ENCODE measurements at regions not wholly inside any gene's neighbourhood (a gene's known extent, or its start where the extent isn't known, plus 50 kb on each side); places are given as distances from the start of the nearest gene placed in this dataset.

DNA sequence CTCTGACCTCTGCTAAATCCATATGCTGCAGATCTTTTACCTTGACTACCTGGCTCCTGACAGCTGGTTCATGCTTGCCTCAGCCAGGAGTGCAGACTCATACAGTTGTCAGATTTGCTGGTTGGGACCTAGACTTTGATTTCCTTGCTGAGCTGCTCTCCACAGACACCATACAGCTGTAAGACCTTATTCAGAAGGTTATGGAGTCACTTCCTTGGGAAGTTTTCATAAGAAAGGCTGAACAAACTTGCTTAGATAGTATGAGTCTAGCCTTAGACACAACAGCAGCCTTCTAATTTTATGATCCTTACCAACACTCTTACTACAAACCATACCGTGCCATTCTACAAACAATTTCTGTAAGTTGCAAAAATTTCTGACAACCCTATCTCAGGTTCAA, 102.9 kb downstream of the EDN1 start:
- Histone ChIP-seq H3K27me3 (replicated peaks in 2 of 5; ENCODE audit: control insufficient read depth in 4 of 5, insufficient read depth in 5 of 5, low read length in 4 of 5) (no peaks in the 10 kb centered on the region), H3K27ac (ENCODE audit: insufficient read depth in 1 of 2, low read depth in 1 of 2, low read length in 2 of 2, poor library complexity in 1 of 2, severe bottlenecking in 2 of 2) (no peak overlapping the region), H3K9me3 (ENCODE audit: control extremely low read depth in 1 of 5, control insufficient read depth in 4 of 5, insufficient read depth in 2 of 5, low read depth in 1 of 5, low read length in 4 of 5) (no peaks in the 10 kb centered on the region), H3K36me3 (ENCODE audit: control insufficient read depth in 4 of 4, insufficient read depth in 4 of 4, low read length in 3 of 4) (no peaks in the 10 kb centered on the region), H3K4me1 (ENCODE audit: control extremely low read depth in 1 of 4, control insufficient read depth in 4 of 4, insufficient read depth in 4 of 4, low read length in 3 of 4) (peaks cover 0 to 2% (median 0%) of the 10 kb centered on the region in 4 experiments), H3K4me3 (ENCODE audit: control insufficient read depth in 1 of 7, extremely low read depth in 1 of 7, insufficient read depth in 4 of 7, low read depth in 2 of 7, low read length in 6 of 7) (no peak overlapping the region)
- ChIA-PET CTCF (no interaction called here), POLR2A (no interaction called here)
- no CpG with 5 or more reads among the region's 1 CpG for WGBS (ENCODE audit: insufficient coverage)
- no peak for DNase-seq

- H3K4me1 ChIP-seq (ENCODE audit: control extremely low read depth in 1 of 4, control insufficient read depth in 4 of 4, insufficient read depth in 4 of 4, low read length in 3 of 4): peaks cover 0 to 2% (median 0%) of the 10 kb centered on the region in 4 experiments
- no peaks in the 10 kb centered on the region for H3K9me3 ChIP-seq (ENCODE audit: control extremely low read depth in 1 of 5, control insufficient read depth in 4 of 5, insufficient read depth in 2 of 5, low read depth in 1 of 5, low read length in 4 of 5)
- no peaks in the 10 kb centered on the region for H3K27me3 ChIP-seq (replicated peaks in 2 of 5; ENCODE audit: control insufficient read depth in 4 of 5, insufficient read depth in 5 of 5, low read length in 4 of 5)
- CTCF ChIA-PET: interaction anchor here (0.9 to 1.2 kb wide), 2 partner anchors 209 to 215 kb away, joined by 3 to 4 read pairs; no protein-coding TSS in a partner anchor
- H3K4me3 ChIP-seq (ENCODE audit: control insufficient read depth in 1 of 7, extremely low read depth in 1 of 7, insufficient read depth in 4 of 7, low read depth in 2 of 7, low read length in 6 of 7): no peak overlapping the region
- DNase-seq: no peak
- WGBS (ENCODE audit: insufficient coverage): 100% methylated on average over 2 of the region's 3 CpGs
- POLR2A ChIA-PET: no interaction called here
- H3K36me3 ChIP-seq (ENCODE audit: control insufficient read depth in 4 of 4, insufficient read depth in 4 of 4, low read length in 3 of 4): no peaks in the 10 kb centered on the region
- H3K27ac ChIP-seq (ENCODE audit: insufficient read depth in 1 of 2, low read depth in 1 of 2, low read length in 2 of 2, poor library complexity in 1 of 2, severe bottlenecking in 2 of 2): no peak overlapping the region
These were observed 104.0 kb downstream of the EDN1 start for GRCh38 chr6:12394170-12394569.

GRCh38 chr6:12395898-12396297, 105.7 kb downstream of the EDN1 start:
- peak; percentile 1 to 31 (median 24) for DNase-seq
- no CpG with 5 or more reads among the region's 3 CpGs for whole genome bisulfite sequencing (ENCODE audit: insufficient coverage)
- H3K27ac ChIP-seq (ENCODE audit: insufficient read depth in 1 of 2, low read depth in 1 of 2, low read length in 2 of 2, poor library complexity in 1 of 2, severe bottlenecking in 2 of 2): no peak overlapping the region
- no peaks in the 10 kb centered on the region for H3K36me3 ChIP-seq (ENCODE audit: control insufficient read depth in 4 of 4, insufficient read depth in 4 of 4, low read length in 3 of 4)
- no peaks in the 10 kb centered on the region for H3K27me3 ChIP-seq (replicated peaks in 2 of 5; ENCODE audit: control insufficient read depth in 4 of 5, insufficient read depth in 5 of 5, low read length in 4 of 5)
- H3K4me1 ChIP-seq (ENCODE audit: control extremely low read depth in 1 of 4, control insufficient read depth in 4 of 4, insufficient read depth in 4 of 4, low read length in 3 of 4): no peaks in the 10 kb centered on the region
- ChIA-PET POLR2A (no interaction called here), CTCF (interaction anchor here (0.6 to 2.0 kb wide), 6 partner anchors 28 to 240 kb away, joined by 3 to 7 read pairs (median 4); no protein-coding TSS in a partner anchor)
- no peak overlapping the region for H3K4me3 ChIP-seq (ENCODE audit: control insufficient read depth in 1 of 7, extremely low read depth in 1 of 7, insufficient read depth in 4 of 7, low read depth in 2 of 7, low read length in 6 of 7)
- H3K9me3 ChIP-seq (ENCODE audit: control extremely low read depth in 1 of 5, control insufficient read depth in 4 of 5, insufficient read depth in 2 of 5, low read depth in 1 of 5, low read length in 4 of 5): peaks cover 0 to 2% (median 0%) of the 10 kb centered on the region in 5 experiments

- ChIA-PET POLR2A (no interaction called here), CTCF (no interaction called here)
- no peak overlapping the region for H3K27ac ChIP-seq (ENCODE audit: insufficient read depth in 1 of 2, low read depth in 1 of 2, low read length in 2 of 2, poor library complexity in 1 of 2, severe bottlenecking in 2 of 2)
- no peaks in the 10 kb centered on the region for H3K36me3 ChIP-seq (ENCODE audit: control insufficient read depth in 4 of 4, insufficient read depth in 4 of 4, low read length in 3 of 4)
- peaks cover 0 to 2% (median 0%) of the 10 kb centered on the region in 5 experiments for H3K9me3 ChIP-seq (ENCODE audit: control extremely low read depth in 1 of 5, control insufficient read depth in 4 of 5, insufficient read depth in 2 of 5, low read depth in 1 of 5, low read length in 4 of 5)
- H3K4me3 ChIP-seq (ENCODE audit: control insufficient read depth in 1 of 7, extremely low read depth in 1 of 7, insufficient read depth in 4 of 7, low read depth in 2 of 7, low read length in 6 of 7): no peak overlapping the region
- WGBS (ENCODE audit: insufficient coverage): 90% methylated on average over 2 of the region's 3 CpGs
- no peaks in the 10 kb centered on the region for H3K27me3 ChIP-seq (replicated peaks in 2 of 5; ENCODE audit: control insufficient read depth in 4 of 5, insufficient read depth in 5 of 5, low read length in 4 of 5)
- DNase-seq: no peak
- H3K4me1 ChIP-seq (ENCODE audit: control extremely low read depth in 1 of 4, control insufficient read depth in 4 of 4, insufficient read depth in 4 of 4, low read length in 3 of 4): no peaks in the 10 kb centered on the region
These were observed 111.0 kb downstream of the EDN1 start for GRCh38 chr6:12401200-12401599.

DNA sequence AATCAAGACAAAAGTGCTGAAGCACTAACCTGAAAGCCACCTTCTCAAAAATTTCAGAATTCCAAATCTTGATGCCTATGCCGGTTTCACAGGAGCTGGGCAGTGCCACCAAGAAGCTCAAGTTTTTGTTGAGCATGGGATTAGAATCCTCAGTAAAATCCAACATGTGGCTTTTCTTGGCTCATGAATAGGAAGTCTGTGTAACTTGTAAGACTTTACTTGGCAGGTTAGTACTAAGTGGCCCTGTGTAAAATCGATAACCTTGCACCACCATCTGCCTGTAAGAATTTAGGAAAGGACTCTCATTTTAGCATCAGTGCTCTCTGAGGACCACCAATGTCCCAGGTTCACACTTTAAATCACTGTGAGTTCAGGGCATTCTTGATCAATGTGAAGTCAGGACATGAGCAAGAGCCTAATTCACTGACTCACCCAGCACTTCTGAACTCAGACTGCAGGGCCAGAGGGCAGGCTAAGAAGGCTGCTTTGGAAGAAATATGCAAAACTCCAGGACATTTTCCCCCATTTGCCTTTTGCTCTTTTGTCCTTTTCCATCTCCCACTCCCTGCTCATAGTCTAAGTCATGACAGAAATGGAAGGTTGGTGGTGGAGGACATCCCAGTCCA, 113.2 kb downstream of the EDN1 start:
- H3K4me1 ChIP-seq (ENCODE audit: control extremely low read depth in 1 of 4, control insufficient read depth in 4 of 4, insufficient read depth in 4 of 4, low read length in 3 of 4): no peaks in the 10 kb centered on the region
- peaks cover 0 to 2% (median 0%) of the 10 kb centered on the region in 5 experiments for H3K9me3 ChIP-seq (ENCODE audit: control extremely low read depth in 1 of 5, control insufficient read depth in 4 of 5, insufficient read depth in 2 of 5, low read depth in 1 of 5, low read length in 4 of 5)
- ChIA-PET POLR2A (no interaction called here), CTCF (no interaction called here)
- H3K27me3 ChIP-seq (replicated peaks in 2 of 5; ENCODE audit: control insufficient read depth in 4 of 5, insufficient read depth in 5 of 5, low read length in 4 of 5): no peaks in the 10 kb centered on the region
- H3K27ac ChIP-seq (ENCODE audit: insufficient read depth in 1 of 2, low read depth in 1 of 2, low read length in 2 of 2, poor library complexity in 1 of 2, severe bottlenecking in 2 of 2): no peak overlapping the region
- no peaks in the 10 kb centered on the region for H3K36me3 ChIP-seq (ENCODE audit: control insufficient read depth in 4 of 4, insufficient read depth in 4 of 4, low read length in 3 of 4)
- DNase-seq: no peak
- no peak overlapping the region for H3K4me3 ChIP-seq (ENCODE audit: control insufficient read depth in 1 of 7, extremely low read depth in 1 of 7, insufficient read depth in 4 of 7, low read depth in 2 of 7, low read length in 6 of 7)
- 100% methylated on average over 2 of the region's 2 CpGs for WGBS (ENCODE audit: insufficient coverage)

DNA sequence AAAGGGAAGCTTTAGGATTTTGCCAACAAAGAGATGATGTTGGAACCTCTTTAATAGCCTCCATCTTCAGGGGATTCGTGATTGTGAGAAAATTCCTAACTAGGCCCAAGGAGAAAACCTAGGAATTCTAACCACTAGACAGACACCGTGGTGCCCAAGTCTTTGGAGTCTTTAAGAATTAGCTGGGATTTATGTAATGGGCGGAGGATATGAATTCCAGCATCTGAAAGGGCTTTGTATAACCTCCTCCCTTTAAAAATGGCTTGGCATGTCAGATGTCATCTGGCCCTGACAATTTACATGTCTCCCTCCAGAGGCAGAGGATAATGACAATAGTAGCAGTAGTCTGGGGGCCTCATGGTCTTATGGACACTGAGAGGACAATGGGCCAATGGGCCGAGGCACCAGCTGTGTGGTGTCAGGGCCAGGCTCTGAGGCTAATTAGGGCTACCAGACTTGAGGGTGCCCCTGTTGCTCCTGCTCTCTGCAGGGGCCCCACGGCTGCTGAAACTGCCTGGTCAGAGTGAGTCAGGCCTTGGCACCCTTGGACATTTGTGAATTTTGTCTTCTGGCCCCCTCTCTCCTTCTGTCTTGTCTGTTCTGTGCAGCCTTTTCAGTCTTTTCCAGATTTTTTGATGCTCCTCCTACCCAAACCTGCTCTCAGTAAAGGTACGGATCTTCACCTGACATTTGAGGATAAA, 113.9 kb downstream of the EDN1 start:
- WGBS (ENCODE audit: insufficient coverage): 93% methylated on average over 3 of the region's 6 CpGs
- Histone ChIP-seq H3K4me3 (ENCODE audit: control insufficient read depth in 1 of 7, extremely low read depth in 1 of 7, insufficient read depth in 4 of 7, low read depth in 2 of 7, low read length in 6 of 7) (no peak overlapping the region), H3K27ac (ENCODE audit: insufficient read depth in 1 of 2, low read depth in 1 of 2, low read length in 2 of 2, poor library complexity in 1 of 2, severe bottlenecking in 2 of 2) (no peak overlapping the region), H3K36me3 (ENCODE audit: control insufficient read depth in 4 of 4, insufficient read depth in 4 of 4, low read length in 3 of 4) (no peaks in the 10 kb centered on the region), H3K9me3 (ENCODE audit: control extremely low read depth in 1 of 5, control insufficient read depth in 4 of 5, insufficient read depth in 2 of 5, low read depth in 1 of 5, low read length in 4 of 5) (peaks cover 0 to 2% (median 0%) of the 10 kb centered on the region in 5 experiments), H3K27me3 (replicated peaks in 2 of 5; ENCODE audit: control insufficient read depth in 4 of 5, insufficient read depth in 5 of 5, low read length in 4 of 5) (no peaks in the 10 kb centered on the region), H3K4me1 (ENCODE audit: control extremely low read depth in 1 of 4, control insufficient read depth in 4 of 4, insufficient read depth in 4 of 4, low read length in 3 of 4) (no peaks in the 10 kb centered on the region)
- ChIA-PET POLR2A (no interaction called here), CTCF (no interaction called here)
- no peak for DNase-seq

DNA sequence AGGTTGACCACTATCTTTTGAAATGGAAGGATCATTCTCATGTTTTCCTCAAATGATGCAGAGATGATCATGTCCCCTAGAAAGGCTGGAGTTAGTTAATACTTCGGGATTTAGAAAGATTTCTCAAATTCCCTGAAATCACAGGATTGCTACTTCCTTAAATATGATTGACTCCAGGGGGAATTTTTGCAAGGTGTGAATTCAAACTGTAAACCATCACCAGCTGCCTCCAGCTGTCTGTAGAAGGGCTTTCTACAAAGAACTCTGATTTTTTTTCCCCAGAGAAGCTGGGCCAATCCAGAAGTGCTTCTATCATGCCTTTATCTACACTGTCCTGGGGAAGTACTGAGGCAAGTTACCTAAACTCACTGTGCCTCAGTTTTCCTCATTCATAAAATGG, 114.5 kb downstream of the EDN1 start:
- H3K27ac ChIP-seq (ENCODE audit: insufficient read depth in 1 of 2, low read depth in 1 of 2, low read length in 2 of 2, poor library complexity in 1 of 2, severe bottlenecking in 2 of 2): no peak overlapping the region
- CTCF ChIA-PET: no interaction called here

More for the DNA sequence above, 114.5 kb downstream of the EDN1 start:
- no peak for DNase-seq
- Histone ChIP-seq H3K4me3 (ENCODE audit: control insufficient read depth in 1 of 7, extremely low read depth in 1 of 7, insufficient read depth in 4 of 7, low read depth in 2 of 7, low read length in 6 of 7) (no peak overlapping the region), H3K27me3 (replicated peaks in 2 of 5; ENCODE audit: control insufficient read depth in 4 of 5, insufficient read depth in 5 of 5, low read length in 4 of 5) (no peaks in the 10 kb centered on the region), H3K36me3 (ENCODE audit: control insufficient read depth in 4 of 4, insufficient read depth in 4 of 4, low read length in 3 of 4) (no peaks in the 10 kb centered on the region), H3K9me3 (ENCODE audit: control extremely low read depth in 1 of 5, control insufficient read depth in 4 of 5, insufficient read depth in 2 of 5, low read depth in 1 of 5, low read length in 4 of 5) (peaks cover 0 to 2% (median 0%) of the 10 kb centered on the region in 5 experiments), H3K4me1 (ENCODE audit: control extremely low read depth in 1 of 4, control insufficient read depth in 4 of 4, insufficient read depth in 4 of 4, low read length in 3 of 4) (no peaks in the 10 kb centered on the region)
- 60% methylated on average over 1 of the region's 1 CpG for WGBS (ENCODE audit: insufficient coverage)
- POLR2A ChIA-PET: interaction anchor here (0.6 kb wide), 1 partner anchor 91 kb away, joined by 4 read pairs; no protein-coding TSS in a partner anchor
